Gastrocnemius medialis (tissue), 4 donors: ENCODE measurements at regions not wholly inside any gene's neighbourhood (a gene's known extent, or its start where the extent isn't known, plus 50 kb on each side); places are given as distances from the start of the nearest gene placed in this dataset.

ENCODE experiments used
- POLR2A ChIP-seq, 2 donors: fragments of 450-650 bp; IDR thresholded peaks; one replicate each; pipeline ENCODE4 v1.6.1; 2017; ENCODE audit warnings: antibody characterized with exemption in 2 of 2, mild to moderate bottlenecking in 2 of 2, moderate library complexity in 2 of 2
- TF ChIP-seq, protein P1 (sequence below), 5 experiments: fragments of 450-650 bp in 3 of 5; fragments of 200-600 bp in 2 of 5; sonication (generic) in 2 of 5; IDR thresholded peaks in 4 of 5; conservative IDR thresholded peaks in 1 of 5; 1 replicate in 4 of 5; 2 replicates in 1 of 5; pipeline ENCODE4 v1.5.1; 2016 to 2019; ENCODE audit warnings: antibody characterized with exemption in 5 of 5, mild to moderate bottlenecking in 3 of 5, moderate library complexity in 3 of 5

DNA sequence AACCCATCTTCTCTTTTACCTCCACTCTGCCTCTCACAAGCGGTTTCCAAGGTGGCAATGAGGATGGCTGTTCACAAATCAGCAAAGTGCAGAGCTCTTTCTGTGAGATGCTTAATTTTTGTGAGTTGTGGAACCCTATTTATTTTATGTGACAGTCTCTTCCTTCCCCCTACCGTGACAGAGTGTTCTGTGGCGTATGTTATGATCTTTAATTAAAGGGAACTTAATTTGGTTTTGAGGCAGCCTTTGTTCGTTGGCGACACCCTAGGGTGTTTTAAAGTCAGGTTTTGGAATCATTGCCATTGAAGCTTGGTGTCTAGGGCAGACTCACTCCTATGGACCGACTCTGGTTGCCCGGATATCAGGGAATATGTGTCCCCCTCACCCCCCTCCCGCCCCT, 83.3 kb upstream of the IRX3 start:
- no peak for TF ChIP-seq POLR2A (IDR thresholded peaks at IDR 0.05)
- TF ChIP-seq, protein P1, sequence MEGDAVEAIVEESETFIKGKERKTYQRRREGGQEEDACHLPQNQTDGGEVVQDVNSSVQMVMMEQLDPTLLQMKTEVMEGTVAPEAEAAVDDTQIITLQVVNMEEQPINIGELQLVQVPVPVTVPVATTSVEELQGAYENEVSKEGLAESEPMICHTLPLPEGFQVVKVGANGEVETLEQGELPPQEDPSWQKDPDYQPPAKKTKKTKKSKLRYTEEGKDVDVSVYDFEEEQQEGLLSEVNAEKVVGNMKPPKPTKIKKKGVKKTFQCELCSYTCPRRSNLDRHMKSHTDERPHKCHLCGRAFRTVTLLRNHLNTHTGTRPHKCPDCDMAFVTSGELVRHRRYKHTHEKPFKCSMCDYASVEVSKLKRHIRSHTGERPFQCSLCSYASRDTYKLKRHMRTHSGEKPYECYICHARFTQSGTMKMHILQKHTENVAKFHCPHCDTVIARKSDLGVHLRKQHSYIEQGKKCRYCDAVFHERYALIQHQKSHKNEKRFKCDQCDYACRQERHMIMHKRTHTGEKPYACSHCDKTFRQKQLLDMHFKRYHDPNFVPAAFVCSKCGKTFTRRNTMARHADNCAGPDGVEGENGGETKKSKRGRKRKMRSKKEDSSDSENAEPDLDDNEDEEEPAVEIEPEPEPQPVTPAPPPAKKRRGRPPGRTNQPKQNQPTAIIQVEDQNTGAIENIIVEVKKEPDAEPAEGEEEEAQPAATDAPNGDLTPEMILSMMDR (IDR thresholded peaks at IDR 0.05 in 4 of 5, conservative IDR thresholded peaks at IDR 0.05 in 1 of 5): no peak
